Loucy (cell line): ENCODE measurements at regions not wholly inside any gene's neighbourhood (a gene's known extent, or its start where the extent isn't known, plus 50 kb on each side); places are given as distances from the start of the nearest gene placed in this dataset.

Source experiments
- EZH2phosphoT487 ChIP-seq: fragments of 200-600 bp; IDR thresholded peaks from 2 replicates; pipeline ENCODE4 v1.6.1; 2018; ENCODE audit warnings: antibody characterized with exemption, mild to moderate bottlenecking, moderate library complexity, borderline replicate concordance
- TF ChIP-seq, protein P1 (sequence below): fragments of 200-600 bp; sonication (generic); conservative IDR thresholded peaks from 2 replicates; pipeline ENCODE4 v1.5.1; 2014; ENCODE audit warnings: mild to moderate bottlenecking, antibody characterized with exemption, low read length

GRCh38 chr3:182620723-182621434, 172.4 kb upstream of the ATP11B start:
- TF ChIP-seq, protein P1, sequence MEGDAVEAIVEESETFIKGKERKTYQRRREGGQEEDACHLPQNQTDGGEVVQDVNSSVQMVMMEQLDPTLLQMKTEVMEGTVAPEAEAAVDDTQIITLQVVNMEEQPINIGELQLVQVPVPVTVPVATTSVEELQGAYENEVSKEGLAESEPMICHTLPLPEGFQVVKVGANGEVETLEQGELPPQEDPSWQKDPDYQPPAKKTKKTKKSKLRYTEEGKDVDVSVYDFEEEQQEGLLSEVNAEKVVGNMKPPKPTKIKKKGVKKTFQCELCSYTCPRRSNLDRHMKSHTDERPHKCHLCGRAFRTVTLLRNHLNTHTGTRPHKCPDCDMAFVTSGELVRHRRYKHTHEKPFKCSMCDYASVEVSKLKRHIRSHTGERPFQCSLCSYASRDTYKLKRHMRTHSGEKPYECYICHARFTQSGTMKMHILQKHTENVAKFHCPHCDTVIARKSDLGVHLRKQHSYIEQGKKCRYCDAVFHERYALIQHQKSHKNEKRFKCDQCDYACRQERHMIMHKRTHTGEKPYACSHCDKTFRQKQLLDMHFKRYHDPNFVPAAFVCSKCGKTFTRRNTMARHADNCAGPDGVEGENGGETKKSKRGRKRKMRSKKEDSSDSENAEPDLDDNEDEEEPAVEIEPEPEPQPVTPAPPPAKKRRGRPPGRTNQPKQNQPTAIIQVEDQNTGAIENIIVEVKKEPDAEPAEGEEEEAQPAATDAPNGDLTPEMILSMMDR = no peak
- no peak for TF ChIP-seq EZH2phosphoT487
